EL (cell line): ENCODE measurements at regions not wholly inside any gene's neighbourhood (a gene's known extent, or its start where the extent isn't known, plus 50 kb on each side); places are given as distances from the start of the nearest gene placed in this dataset.

Source experiments
- DNase-seq: peaks from one replicate; pipeline ENCODE4 v3.0.0-alpha.2; 2016

GRCh38 chr16:73287859-73288405 lies 240.0 kb upstream of the ZFHX3 start:
- DNase-seq = no peak

- no peak for DNase-seq
Measured at GRCh38 chr16:73286346-73287267, 238.7 kb upstream of the ZFHX3 start.

GRCh38 chr16:73285436-73286201 lies 237.7 kb upstream of the ZFHX3 start:
- no peak for DNase-seq

- DNase-seq = no peak
Measured at GRCh38 chr16:73280388-73280787, 232.5 kb upstream of the ZFHX3 start.

- no peak for DNase-seq
Measured at GRCh38 chr16:73279451-73279850, 231.5 kb upstream of the ZFHX3 start.

GRCh38 chr16:73277071-73277470 lies 229.1 kb upstream of the ZFHX3 start:
- DNase-seq = no peak

- DNase-seq = no peak
Measured at GRCh38 chr16:73275448-73275847, 227.5 kb upstream of the ZFHX3 start.

- no peak for DNase-seq
Measured at GRCh38 chr16:73275024-73275423, 227.1 kb upstream of the ZFHX3 start.

- DNase-seq = no peak
Measured at GRCh38 chr16:73274140-73274539, 226.2 kb upstream of the ZFHX3 start.

GRCh38 chr16:73268366-73268993 lies 220.6 kb upstream of the ZFHX3 start:
- peak; percentile 30 for DNase-seq

GRCh38 chr16:73265935-73266334 lies 218.0 kb upstream of the ZFHX3 start:
- DNase-seq = no peak

- DNase-seq = no peak
Measured at GRCh38 chr16:73265124-73265837, 217.4 kb upstream of the ZFHX3 start.

GRCh38 chr16:73262931-73263330 lies 215.0 kb upstream of the ZFHX3 start:
- no peak for DNase-seq

GRCh38 chr16:73255031-73255430 lies 207.1 kb upstream of the ZFHX3 start:
- no peak for DNase-seq

GRCh38 chr16:73253922-73254480 lies 206.1 kb upstream of the ZFHX3 start:
- DNase-seq = no peak

- DNase-seq = no peak
Measured at GRCh38 chr16:73252446-73252845, 204.5 kb upstream of the ZFHX3 start.

- DNase-seq = no peak
Measured at GRCh38 chr16:73251608-73252007, 203.7 kb upstream of the ZFHX3 start.

GRCh38 chr16:73248316-73248715 lies 200.4 kb upstream of the ZFHX3 start:
- DNase-seq = no peak

- DNase-seq = no peak
Measured at GRCh38 chr16:73240920-73241319, 193.0 kb upstream of the ZFHX3 start.

- no peak for DNase-seq
Measured at GRCh38 chr16:73237601-73238000, 189.7 kb upstream of the ZFHX3 start.

- no peak for DNase-seq
Measured at GRCh38 chr16:73234496-73234895, 186.6 kb upstream of the ZFHX3 start.

GRCh38 chr16:73233846-73234424 lies 186.0 kb upstream of the ZFHX3 start:
- DNase-seq = no peak
